Iris pigment epithelial cell (primary cell): ENCODE measurements at regions not wholly inside any gene's neighbourhood (a gene's known extent, or its start where the extent isn't known, plus 50 kb on each side); places are given as distances from the start of the nearest gene placed in this dataset.

ENCODE experiments used
- DNase-seq: peaks from one replicate; pipeline ENCODE4 v3.0.0-alpha.2; 2011; ENCODE audit warnings: low read depth

GRCh38 chr12:74906224-74906623, 303.4 kb downstream of the KCNC2 start:
- no peak for DNase-seq

DNA sequence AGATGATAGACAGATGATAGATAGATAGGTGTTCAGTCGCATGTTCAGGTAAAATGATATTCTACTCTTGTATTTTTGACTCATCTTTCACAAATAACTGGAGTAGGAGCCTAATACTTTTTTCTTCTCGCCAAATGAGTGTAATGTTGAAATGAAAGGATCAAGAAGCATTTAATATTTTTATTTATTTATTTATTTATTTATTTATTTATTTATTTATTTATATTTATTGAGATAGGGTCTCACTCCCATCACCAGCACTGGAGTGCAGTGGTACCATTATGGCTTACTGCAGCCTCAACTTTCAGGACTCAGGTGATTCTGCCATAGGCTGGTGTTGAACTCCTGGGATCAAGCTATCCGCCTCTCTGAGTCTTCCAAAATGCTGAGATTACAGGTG, 298.8 kb downstream of the KCNC2 start:
- no peak for DNase-seq

DNA sequence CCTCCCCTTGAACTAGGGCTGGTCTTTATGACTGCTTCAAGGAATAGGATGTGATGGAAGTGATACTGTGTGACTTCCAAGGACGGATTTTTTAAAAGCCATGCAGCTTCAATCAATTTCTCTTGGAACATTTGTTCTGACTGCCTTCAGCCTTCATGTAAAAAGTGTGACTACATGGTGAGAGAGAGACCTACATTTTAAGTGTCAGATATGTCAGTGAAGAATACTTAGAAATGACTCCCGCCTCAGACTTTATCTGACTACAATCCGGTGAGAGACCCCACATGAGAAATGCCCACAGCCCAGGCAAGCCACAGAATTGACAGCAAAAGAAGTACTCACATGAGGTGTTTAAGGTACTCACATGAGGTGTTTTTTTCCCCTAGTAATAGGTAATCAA, 295.3 kb downstream of the KCNC2 start:
- no peak for DNase-seq

GRCh38 chr12:74915718-74916117, 293.9 kb downstream of the KCNC2 start:
- DNase-seq, result no peak

DNA sequence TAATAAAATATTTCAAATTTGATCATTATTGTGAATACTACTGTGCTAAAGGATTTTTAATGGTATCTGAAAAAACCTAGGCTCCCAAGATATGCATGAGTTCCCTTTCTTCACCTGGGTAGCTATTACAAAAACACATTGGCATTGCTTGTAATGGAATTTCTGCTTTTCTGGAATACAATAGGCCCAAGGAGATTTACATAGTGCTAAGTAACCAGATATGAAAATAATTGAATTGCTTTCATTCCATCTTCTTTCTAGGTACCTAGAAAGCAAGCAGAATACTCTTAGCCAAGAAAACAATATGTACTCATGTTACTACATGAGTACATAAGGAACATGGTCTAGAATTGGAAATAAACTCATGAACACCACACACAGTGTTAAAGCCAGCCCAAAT, 291.9 kb downstream of the KCNC2 start:
- DNase-seq, result no peak

- DNase-seq, result no peak
These were observed 291.3 kb downstream of the KCNC2 start for GRCh38 chr12:74918291-74918690.

DNA sequence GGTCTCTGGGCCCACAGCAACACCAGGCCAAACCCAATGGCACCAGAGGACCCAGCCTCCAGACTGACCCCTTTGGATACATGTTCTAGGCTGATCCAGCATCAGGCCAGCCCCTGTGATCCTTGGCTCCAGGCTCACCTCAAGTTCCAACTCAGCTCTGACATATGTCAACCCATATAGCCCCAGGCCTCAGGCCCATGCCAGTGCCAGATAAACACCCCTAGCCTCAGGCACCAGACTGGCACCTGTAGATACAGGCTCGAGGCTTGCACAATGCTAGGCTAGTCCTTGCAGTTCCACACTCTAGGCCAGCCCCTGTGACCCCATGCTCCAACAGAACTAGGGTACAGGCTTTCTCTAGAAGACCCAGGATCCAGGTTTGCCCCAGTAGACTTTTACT, 287.5 kb downstream of the KCNC2 start:
- no peak for DNase-seq

- DNase-seq, result no peak
These were observed 287.0 kb downstream of the KCNC2 start for GRCh38 chr12:74922642-74923041.

DNA sequence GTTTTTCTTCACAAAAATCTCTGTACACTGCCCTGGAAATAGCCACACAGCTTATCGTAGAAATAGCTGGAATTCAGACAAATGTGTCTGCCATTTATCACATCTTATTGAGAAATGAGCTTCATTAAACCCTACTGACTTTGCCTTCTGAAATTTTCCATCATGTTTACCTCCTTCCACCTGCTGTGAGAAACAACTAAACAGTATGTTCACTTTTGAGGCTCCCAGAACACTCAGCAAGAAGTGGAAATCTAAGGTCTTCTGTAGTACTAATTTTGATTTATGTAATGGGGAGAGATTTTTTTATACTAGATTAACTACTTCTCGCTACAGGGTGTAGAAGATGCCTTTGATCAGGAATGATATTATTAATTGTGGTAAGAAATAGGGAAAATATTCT, 268.0 kb downstream of the KCNC2 start:
- DNase-seq, result no peak

- DNase-seq, result no peak
These were observed 263.9 kb downstream of the KCNC2 start for GRCh38 chr12:74945771-74946198.

DNA sequence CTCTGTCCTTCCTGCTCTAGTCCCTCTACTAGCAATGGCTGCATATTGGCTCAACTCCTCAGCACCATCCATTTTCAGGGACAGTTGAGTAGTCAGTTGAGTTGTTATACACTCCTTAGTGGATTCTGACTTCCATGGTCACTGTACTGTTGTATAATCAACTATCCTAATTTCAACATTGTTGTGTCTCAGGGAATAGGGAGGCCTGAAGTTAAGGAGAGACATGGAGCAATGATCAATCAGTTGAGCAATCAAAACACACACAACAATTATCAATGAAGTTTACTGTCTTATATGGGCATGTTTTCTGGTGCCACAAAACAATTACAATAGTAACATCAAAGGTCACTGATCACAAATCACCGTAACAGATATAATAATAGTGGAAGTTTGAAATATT, 255.9 kb downstream of the KCNC2 start:
- DNase-seq, result no peak

GRCh38 chr12:74957231-74957630, 252.4 kb downstream of the KCNC2 start:
- no peak for DNase-seq

- no peak for DNase-seq
These were observed 252.0 kb downstream of the KCNC2 start for GRCh38 chr12:74957634-74958033.

GRCh38 chr12:74959657-74960056, 250.0 kb downstream of the KCNC2 start:
- no peak for DNase-seq

DNA sequence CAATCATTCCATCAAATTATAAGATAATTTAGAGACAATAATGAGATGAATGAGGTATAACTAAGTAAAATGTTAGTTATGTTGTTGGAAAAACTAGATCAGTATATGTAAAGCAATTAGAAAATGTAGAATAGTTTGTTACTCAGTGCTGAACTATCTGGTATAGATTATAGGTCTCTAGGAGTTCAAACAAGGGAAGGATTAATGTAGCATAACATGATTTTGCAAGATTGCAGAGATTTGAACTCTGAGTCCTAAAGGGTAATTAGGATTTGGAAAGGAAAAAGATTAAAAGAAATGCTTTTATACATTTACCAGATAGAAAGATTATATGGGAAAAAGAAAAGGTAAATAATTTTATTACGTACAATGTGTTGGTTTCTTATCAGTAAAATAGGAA, 246.3 kb downstream of the KCNC2 start:
- DNase-seq, result no peak

- no peak for DNase-seq
These were observed 245.7 kb downstream of the KCNC2 start for GRCh38 chr12:74963867-74964331.

GRCh38 chr12:74964390-74964789, 245.2 kb downstream of the KCNC2 start:
- no peak for DNase-seq

GRCh38 chr12:74971201-74971600, 238.4 kb downstream of the KCNC2 start:
- DNase-seq, result no peak

- DNase-seq, result no peak
These were observed 231.7 kb downstream of the KCNC2 start for GRCh38 chr12:74977832-74978481.

DNA sequence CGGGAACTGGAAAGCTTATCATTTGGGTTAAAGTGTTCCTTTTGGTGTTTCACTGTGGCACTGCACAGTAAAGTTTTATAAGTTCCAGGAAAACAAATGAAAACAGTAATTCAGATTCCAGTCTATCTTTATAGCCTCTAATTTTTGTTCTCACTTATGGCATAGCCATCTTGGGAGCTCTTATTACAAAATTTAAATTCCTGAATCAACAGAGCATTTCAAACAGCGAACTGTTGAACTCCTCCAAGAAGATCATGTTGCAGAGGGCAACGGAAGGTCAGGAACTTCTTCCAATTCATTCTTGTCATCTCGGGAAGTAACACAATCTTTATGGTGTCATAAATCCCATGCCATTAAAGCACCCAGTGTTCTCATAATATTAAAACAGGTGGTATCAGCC, 229.1 kb downstream of the KCNC2 start:
- DNase-seq, result peak; percentile 2

- DNase-seq, result no peak
These were observed 228.1 kb downstream of the KCNC2 start for GRCh38 chr12:74981541-74981940.

DNA sequence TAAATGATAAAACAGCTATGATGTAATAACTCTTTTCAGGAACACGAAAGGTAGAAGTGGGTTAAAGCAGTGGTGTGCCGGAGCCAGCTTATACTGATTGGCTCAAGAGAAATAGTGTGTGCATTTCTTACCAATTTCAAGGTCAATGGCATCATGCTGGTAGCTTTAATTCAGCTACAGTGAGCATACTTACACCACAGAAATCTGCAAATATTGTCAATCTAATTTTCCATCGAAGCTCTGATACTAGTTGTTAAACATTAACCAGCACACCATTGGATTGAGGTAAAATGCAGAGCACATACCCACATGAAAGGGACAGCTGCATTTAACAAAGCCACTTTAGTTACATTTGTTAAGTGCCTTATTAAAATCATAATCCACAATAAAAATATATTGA, 225.7 kb downstream of the KCNC2 start:
- DNase-seq, result no peak

DNA sequence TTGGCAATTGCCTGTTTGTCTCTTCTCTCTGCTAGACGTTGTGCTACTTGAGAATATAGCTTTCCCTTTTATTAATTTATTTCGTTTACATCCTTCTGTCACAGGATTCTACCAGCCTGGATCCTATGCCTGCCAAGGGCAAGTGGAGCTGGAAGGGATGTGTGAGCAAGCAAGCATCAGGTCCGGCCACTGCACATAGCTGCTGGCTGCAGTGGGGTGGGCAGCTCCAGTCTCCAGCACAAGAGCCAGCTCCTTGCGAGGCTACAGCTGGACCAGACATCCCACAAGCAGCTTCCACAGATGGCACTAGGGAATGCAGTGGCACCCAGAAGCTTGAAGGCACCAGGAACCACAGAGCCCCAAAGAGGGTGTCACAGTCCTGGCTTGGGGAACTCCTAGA, 225.0 kb downstream of the KCNC2 start:
- no peak for DNase-seq

DNA sequence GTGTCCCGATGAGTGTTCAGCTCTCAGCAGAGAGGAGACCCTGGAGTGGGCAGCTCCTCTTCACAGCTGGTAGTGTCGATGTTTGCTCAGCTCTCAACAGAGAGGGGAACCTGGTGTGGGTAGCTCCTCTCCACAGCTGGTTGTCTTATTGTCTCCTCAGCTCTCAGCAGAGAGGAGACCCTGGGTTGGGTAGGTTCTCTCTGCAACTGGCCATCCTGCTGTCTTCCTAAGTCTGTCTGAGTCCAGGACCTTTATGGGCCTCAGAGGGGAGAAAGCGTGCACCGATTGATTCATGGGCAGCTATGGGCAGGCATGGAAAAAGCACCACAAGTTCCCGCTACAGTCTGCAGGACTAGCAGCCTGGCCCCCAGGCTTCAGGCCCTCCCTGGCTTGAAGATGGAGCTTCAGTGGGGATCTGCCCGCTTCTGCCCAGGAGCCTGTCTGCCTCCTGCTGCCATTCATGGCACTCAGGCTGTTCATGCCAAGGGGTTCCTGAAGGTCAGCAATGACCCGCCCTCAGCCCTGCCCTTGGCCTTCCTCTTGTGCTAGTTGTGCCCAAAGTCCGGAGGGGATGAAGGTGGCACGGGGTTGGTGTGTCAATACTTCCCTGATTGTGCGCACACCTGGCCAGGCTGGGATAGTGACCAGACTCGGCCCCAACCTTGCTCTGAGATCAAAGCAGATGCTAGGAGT, 224.2 kb downstream of the KCNC2 start:
- DNase-seq, result no peak
